ENCODE measurements at regions not wholly inside any gene's neighbourhood (a gene's known extent, or its start where the extent isn't known, plus 50 kb on each side); places are given as distances from the start of the nearest gene placed in this dataset.

DNA sequence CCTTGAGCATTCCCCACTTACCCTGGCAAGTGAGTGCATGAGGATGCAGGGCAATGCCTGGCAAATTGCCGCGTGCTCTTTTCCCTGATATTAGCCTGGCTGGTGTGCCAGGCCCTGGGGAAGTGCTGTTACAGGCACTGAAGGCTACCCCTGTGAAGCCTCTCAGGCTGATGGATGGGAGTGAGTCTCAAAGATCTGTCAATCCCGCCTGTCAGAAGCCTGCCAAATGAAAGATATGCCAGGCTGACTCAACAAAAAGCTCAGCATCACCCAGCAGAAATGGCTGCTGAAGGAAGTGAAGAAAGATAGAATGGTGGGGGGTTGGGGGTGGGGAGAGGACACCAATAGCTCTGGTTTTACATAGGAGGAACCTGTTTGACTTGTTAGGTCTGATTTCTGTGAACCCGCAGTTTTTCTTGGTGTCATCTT, 112.1 kb downstream of the LACC1 start:
- TF ChIP-seq POLR2A (IDR thresholded peaks at IDR 0.05; ENCODE audit: low read depth, low read length) (no peak), POLR2AphosphoS5 (IDR thresholded peaks at IDR 0.05; ENCODE audit: low read depth, low read length) (no peak), TAF1 (IDR thresholded peaks at IDR 0.05; ENCODE audit: low read depth, low read length) (no peak), SPI1 (IDR thresholded peaks at IDR 0.05; ENCODE audit: low read depth, low read length) (no peak), PAX5 (IDR thresholded peaks at IDR 0.05; ENCODE audit: insufficient read depth, low read length, severe bottlenecking) (no peak), POU2F2 (IDR thresholded peaks at IDR 0.05; ENCODE audit: low read depth, low read length) (no peak)
